ENCODE measurements at regions not wholly inside any gene's neighbourhood (a gene's known extent, or its start where the extent isn't known, plus 50 kb on each side); places are given as distances from the start of the nearest gene placed in this dataset.

GRCh38 chr10:6915307-6915706, 335.2 kb upstream of the PRKCQ start (continued):
- TF ChIP-seq CREB1 (CRISPR knock-in tag; IDR thresholded peaks at IDR 0.05; ENCODE audit: low read depth), result no peak

- no peaks in the 10 kb centered on the region for H3K79me2 ChIP-seq (replicated peaks; ENCODE audit: insufficient read depth)
- H3K36me3 ChIP-seq (ENCODE audit: insufficient read depth), result no peaks in the 10 kb centered on the region; the same call in 1 of the 2 replicates
- H3K27me3 Mint-ChIP-seq (ENCODE audit: insufficient read depth, low read depth, poor library complexity), result no peaks in the 10 kb centered on the region
- no peaks in the 10 kb centered on the region for H4K20me1 ChIP-seq (replicated peaks; ENCODE audit: insufficient read depth)
- 0 out of 3 replicates have a peak, but pooled peaks cover 2% of the 10 kb centered on the region for H3K4me1 Mint-ChIP-seq
- no peak overlapping the region for H3K4me3 ChIP-seq
- H3K27ac Mint-ChIP-seq, result no peak overlapping the region
- no peaks in the 10 kb centered on the region for H3K27me3 ChIP-seq (ENCODE audit: insufficient read depth)
- H3K9me2 ChIP-seq (ENCODE audit: insufficient read depth), result peaks cover 4% of the 10 kb centered on the region
- H3F3A ChIP-seq (replicated peaks; ENCODE audit: low read depth), result no peaks in the 10 kb centered on the region
- ATAC-seq (no peak), DNase-seq (ENCODE audit: low spot score) (no peak)
- H3K27ac ChIP-seq (ENCODE audit: low read depth), result no peak overlapping the region
- H3K4me2 ChIP-seq, result no peak overlapping the region
- H3K4me3 Mint-ChIP-seq, result no peak overlapping the region
- H3K9me3 Mint-ChIP-seq, result no peaks in the 10 kb centered on the region; the same call in 1 of the 3 replicates
- peaks cover 9% of the 10 kb centered on the region; the same call in 1 of the 2 replicates for H3K4me1 ChIP-seq (ENCODE audit: insufficient read depth)
- peaks cover under 1% of the 10 kb centered on the region; the same call in 1 of the 3 replicates for H3K36me3 Mint-ChIP-seq (ENCODE audit: low read depth)
- no peak for TF ChIP-seq ZNF114 (CRISPR knock-in tag; IDR thresholded peaks at IDR 0.05)
- TF ChIP-seq REST (IDR thresholded peaks at IDR 0.05; ENCODE audit: unreplicated experiment), result no peak
- no peak for TF ChIP-seq EZH2 (IDR thresholded peaks at IDR 0.05; ENCODE audit: low read depth, unreplicated experiment)
- no peak for TF ChIP-seq ZNF462 (CRISPR knock-in tag; IDR thresholded peaks at IDR 0.05)
- TF ChIP-seq POLR2AphosphoS5 (IDR thresholded peaks at IDR 0.05; ENCODE audit: low read depth), result no peak
- TF ChIP-seq STAT1 (IDR thresholded peaks at IDR 0.05; ENCODE audit: unreplicated experiment), result no peak
- no peak for TF ChIP-seq CREB1 (CRISPR knock-in tag; IDR thresholded peaks at IDR 0.05; ENCODE audit: low read depth)
- no peak for TF ChIP-seq JUNB (IDR thresholded peaks at IDR 0.05; ENCODE audit: unreplicated experiment)
- no peak overlapping the region; the same call in 1 of the 2 replicates for H2AFZ ChIP-seq
These were observed 332.9 kb upstream of the PRKCQ start for GRCh38 chr10:6912929-6913328.
